Liver (tissue), 3 donors: ENCODE measurements at regions not wholly inside any gene's neighbourhood (a gene's known extent, or its start where the extent isn't known, plus 50 kb on each side); places are given as distances from the start of the nearest gene placed in this dataset.

Source experiments
- ATF3 ChIP-seq: IDR thresholded peaks from 2 replicates; pipeline ENCODE4 v1.6.1; 2016; ENCODE audit warnings: antibody characterized with exemption
- CTCF ChIP-seq: fragments of 150-350 bp; IDR thresholded peaks from 2 replicates; pipeline ENCODE4 v1.5.1; 2017; ENCODE audit warnings: improper control_type of control experiment, low read depth, low read length; ENCODE audit not compliant: missing input control
- donor health status: healthy.
- donor health status: healthy.

- no peak for TF ChIP-seq CTCF
- TF ChIP-seq ATF3: no peak
These were observed 344.0 kb downstream of the PRR16 start for GRCh38 chr5:120808135-120808534.
